CD4-positive, alpha-beta memory T cell (primary cell): ENCODE measurements at regions not wholly inside any gene's neighbourhood (a gene's known extent, or its start where the extent isn't known, plus 50 kb on each side); places are given as distances from the start of the nearest gene placed in this dataset.

Experiments
- CTCF ChIA-PET: fragments of 350-600 bp; sonication (Branson Sonifier 250); formaldehyde crosslinking; loops from one replicate; lab custom pipeline; 2021; ENCODE audit warnings: inconsistent platforms; ENCODE audit not compliant: partially characterized antibody; lab: Charles Lee
- POLR2A ChIA-PET: fragments of 350-600 bp; sonication (Branson Sonifier 250); formaldehyde crosslinking; loops from one replicate; lab custom pipeline; 2021; ENCODE audit not compliant: partially characterized antibody; lab: Charles Lee
- DNase-seq, 5 donors: peaks; one replicate each; pipeline versions ENCODE4 v3.0.0 to v3.0.0-alpha.2; 2020 to 2022; ENCODE audit warnings: mixed read lengths in 1 of 5
- H3K27ac ChIP-seq: one replicate; pipeline ENCODE4 v1.7.0; 2013; ENCODE audit warnings: low read depth, low read length
- H3K27me3 ChIP-seq: 2 replicates; pipeline ENCODE4 v1.7.0; 2013; ENCODE audit warnings: mild to moderate bottlenecking, low read length, moderate library complexity; ENCODE audit not compliant: insufficient read depth
- H3K36me3 ChIP-seq: 2 replicates; pipeline ENCODE4 v1.7.0; 2013; ENCODE audit warnings: mild to moderate bottlenecking, low read length, moderate library complexity; ENCODE audit not compliant: insufficient read depth
- H3K4me1 ChIP-seq: 2 replicates; pipeline ENCODE4 v1.7.0; 2013; ENCODE audit warnings: mild to moderate bottlenecking, low read length, moderate library complexity; ENCODE audit not compliant: insufficient read depth
- H3K4me3 ChIP-seq, 2 donors: one replicate each; pipeline ENCODE4 v1.7.0; 2013; ENCODE audit warnings: low read length in 2 of 2, mild to moderate bottlenecking in 1 of 2
- H3K9me3 ChIP-seq, 2 donors: one replicate each; pipeline ENCODE4 v1.7.0; 2013; ENCODE audit warnings: low read length in 2 of 2, control low read depth in 1 of 2; ENCODE audit not compliant: control insufficient read depth in 1 of 2
- H3K27ac Mint-ChIP-seq, 7 donors: one replicate each; pipeline ENCODE4 v1.8.0; 2020 to 2021; ENCODE audit warnings: mixed read lengths in 7 of 7, mild to moderate bottlenecking in 6 of 7, inconsistent platforms in 3 of 7, moderate library complexity in 3 of 7
- H3K27me3 Mint-ChIP-seq, 2 donors: one replicate each; pipeline ENCODE4 v1.8.0; 2020 to 2021; ENCODE audit warnings: mixed read lengths in 2 of 2
- H3K36me3 Mint-ChIP-seq, 2 donors: one replicate each; pipeline ENCODE4 v1.8.0; 2020 to 2021; ENCODE audit warnings: mixed read lengths in 2 of 2, inconsistent platforms in 1 of 2, mild to moderate bottlenecking in 1 of 2
- H3K4me1 Mint-ChIP-seq, 4 donors: one replicate each; pipeline ENCODE4 v1.8.0; 2020 to 2021; ENCODE audit warnings: mixed read lengths in 4 of 4, mild to moderate bottlenecking in 1 of 4
- H3K4me3 Mint-ChIP-seq, 8 donors: one replicate each; pipeline ENCODE4 v1.8.0; 2020 to 2021; ENCODE audit warnings: mixed read lengths in 8 of 8, mild to moderate bottlenecking in 7 of 8, moderate library complexity in 6 of 8, inconsistent platforms in 3 of 8
- H3K9me3 Mint-ChIP-seq, 8 donors: one replicate each; pipeline ENCODE4 v1.8.0; 2020 to 2021; ENCODE audit warnings: mixed read lengths in 8 of 8, mild to moderate bottlenecking in 5 of 8, inconsistent platforms in 3 of 8, moderate library complexity in 1 of 8
- intact Hi-C: fragments of 100-400 bp; cut with micrococcal nuclease; formaldehyde crosslinking; loops from one replicate; pipeline ENCODE4 v1.15.1; 2023

DNA sequence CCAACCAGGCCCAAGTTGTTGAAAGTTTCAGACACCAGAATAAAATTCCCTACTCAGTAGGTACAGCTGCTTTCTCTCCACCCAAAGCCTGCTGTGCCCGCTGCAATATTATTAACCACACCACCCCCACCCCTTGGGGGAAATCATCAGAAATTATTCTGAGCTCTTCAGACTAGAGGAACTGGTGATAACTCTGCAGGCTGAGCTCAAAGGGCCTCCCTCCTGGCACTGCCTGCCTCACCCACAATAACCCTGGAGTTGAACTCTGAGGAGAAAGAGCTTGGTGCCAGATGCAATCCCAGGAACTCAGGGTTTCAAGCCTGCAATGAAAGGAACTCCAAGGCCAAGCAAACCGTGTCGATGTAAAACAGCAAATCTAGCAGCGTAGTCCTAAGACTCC, 381.7 kb upstream of the ZNF507 start:
- Histone ChIP-seq H3K4me1 (no peaks in the 10 kb centered on the region), H3K4me3 (no peak overlapping the region), H3K9me3 (no peaks in the 10 kb centered on the region), H3K36me3 (no peaks in the 10 kb centered on the region), H3K27me3 (no peaks in the 10 kb centered on the region), H3K27ac (no peak overlapping the region)
- H3K36me3 Mint-ChIP-seq: no peaks in the 10 kb centered on the region
- no peaks in the 10 kb centered on the region for H3K4me1 Mint-ChIP-seq
- no peak overlapping the region for H3K4me3 Mint-ChIP-seq
- no peaks in the 10 kb centered on the region for H3K27me3 Mint-ChIP-seq
- CTCF ChIA-PET: no interaction called here
- POLR2A ChIA-PET: no interaction called here
- DNase-seq: no peak
- H3K9me3 Mint-ChIP-seq: peaks cover 0 to 2% (median 0%) of the 10 kb centered on the region in 8 donors
- H3K27ac Mint-ChIP-seq: no peak overlapping the region
- intact Hi-C loops: no loop called here

DNA sequence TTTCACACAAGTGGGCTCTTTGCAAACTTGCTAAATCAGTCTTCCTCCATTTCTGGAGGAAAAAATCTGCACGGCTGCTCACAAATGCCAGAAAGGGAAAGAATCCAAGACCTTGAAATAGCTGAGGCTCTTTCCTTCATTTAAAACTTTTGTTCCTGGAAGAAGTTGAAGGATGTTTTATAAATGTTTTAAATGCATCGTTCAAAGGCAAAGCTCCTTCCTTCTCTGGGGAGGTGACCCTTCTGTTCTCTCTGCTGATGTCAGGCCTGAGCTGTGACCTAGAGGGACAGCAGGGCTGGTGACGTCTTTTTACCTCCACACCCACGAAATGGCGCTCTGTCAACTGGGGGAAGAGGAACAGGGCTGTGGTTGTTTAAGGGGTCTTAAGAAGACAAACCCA, 376.4 kb upstream of the ZNF507 start:
- Mint-ChIP-seq H3K4me1 (no peaks in the 10 kb centered on the region), H3K36me3 (no peaks in the 10 kb centered on the region), H3K27me3 (peaks cover 0 to 2% of the 10 kb centered on the region in 2 donors), H3K27ac (no peak overlapping the region), H3K4me3 (no peak overlapping the region), H3K9me3 (peaks cover 0 to 2% (median 0%) of the 10 kb centered on the region in 8 donors)
- ChIA-PET CTCF (no interaction called here), POLR2A (no interaction called here)
- Histone ChIP-seq H3K4me3 (no peak overlapping the region), H3K9me3 (no peaks in the 10 kb centered on the region), H3K36me3 (no peaks in the 10 kb centered on the region), H3K4me1 (no peaks in the 10 kb centered on the region), H3K27me3 (no peaks in the 10 kb centered on the region), H3K27ac (no peak overlapping the region)
- intact Hi-C loops: no loop called here
- no peak for DNase-seq

DNA sequence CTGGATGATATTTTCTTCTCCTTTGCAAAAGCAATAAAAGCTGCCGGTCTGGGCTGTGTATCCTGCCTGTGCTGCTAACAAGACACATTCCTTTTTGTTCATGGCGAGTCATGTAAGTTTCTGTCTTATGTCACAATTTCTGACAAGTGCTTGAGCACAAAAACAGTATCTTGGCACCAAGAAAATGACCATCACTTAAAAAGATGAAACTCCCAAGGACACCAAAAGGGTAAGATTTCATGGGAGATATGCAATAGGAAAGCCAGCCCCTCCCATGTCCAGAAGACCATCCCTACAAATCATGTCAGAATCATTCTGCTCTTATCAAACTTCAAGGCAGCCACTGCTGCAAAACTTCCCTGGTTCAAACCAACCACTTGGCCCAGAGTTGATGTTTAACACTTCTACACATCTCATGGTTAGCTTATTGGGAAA, 375.4 kb upstream of the ZNF507 start:
- Histone ChIP-seq H3K9me3 (no peaks in the 10 kb centered on the region), H3K27ac (no peak overlapping the region), H3K36me3 (no peaks in the 10 kb centered on the region), H3K4me1 (no peaks in the 10 kb centered on the region), H3K4me3 (no peak overlapping the region), H3K27me3 (no peaks in the 10 kb centered on the region)
- H3K4me1 Mint-ChIP-seq: no peaks in the 10 kb centered on the region
- POLR2A ChIA-PET: no interaction called here
- CTCF ChIA-PET: no interaction called here
- H3K9me3 Mint-ChIP-seq: peaks cover 0 to 2% (median 0%) of the 10 kb centered on the region in 8 donors
- H3K4me3 Mint-ChIP-seq: no peak overlapping the region
- no peak overlapping the region for H3K27ac Mint-ChIP-seq
- H3K27me3 Mint-ChIP-seq: peaks cover 0 to 2% of the 10 kb centered on the region in 2 donors
- intact Hi-C loops: no loop called here
- no peak for DNase-seq
- H3K36me3 Mint-ChIP-seq: no peaks in the 10 kb centered on the region

DNA sequence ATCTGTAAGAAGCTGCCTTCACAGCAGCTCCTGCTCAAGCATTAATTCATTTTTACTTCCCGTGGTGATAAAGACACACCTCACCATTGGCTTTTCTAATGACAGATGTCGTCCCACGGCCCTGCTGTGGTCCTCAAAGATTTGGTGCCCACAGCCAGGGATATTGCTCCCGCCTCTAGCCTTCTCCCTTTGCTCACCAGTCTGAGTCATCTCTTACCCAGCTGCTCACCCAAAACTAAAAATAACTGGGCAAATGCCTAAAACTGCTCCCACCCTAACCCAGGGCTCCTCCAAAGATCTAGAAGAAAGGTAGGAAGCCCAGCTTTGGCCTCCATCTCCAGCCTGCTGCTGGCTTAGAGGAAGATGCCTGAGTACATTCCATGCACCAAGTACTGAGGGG, 371.1 kb upstream of the ZNF507 start:
- ChIA-PET POLR2A (no interaction called here), CTCF (no interaction called here)
- Mint-ChIP-seq H3K27me3 (peaks cover 2 to 3% of the 10 kb centered on the region in 2 donors), H3K4me3 (no peak overlapping the region), H3K4me1 (no peaks in the 10 kb centered on the region), H3K9me3 (peaks cover 0 to 5% (median 2%) of the 10 kb centered on the region in 8 donors), H3K27ac (no peak overlapping the region), H3K36me3 (no peaks in the 10 kb centered on the region)
- Histone ChIP-seq H3K36me3 (no peaks in the 10 kb centered on the region), H3K4me3 (no peak overlapping the region), H3K9me3 (no peaks in the 10 kb centered on the region), H3K4me1 (no peaks in the 10 kb centered on the region), H3K27ac (no peak overlapping the region), H3K27me3 (no peaks in the 10 kb centered on the region)
- DNase-seq: no peak
- intact Hi-C loops: no loop called here

DNA sequence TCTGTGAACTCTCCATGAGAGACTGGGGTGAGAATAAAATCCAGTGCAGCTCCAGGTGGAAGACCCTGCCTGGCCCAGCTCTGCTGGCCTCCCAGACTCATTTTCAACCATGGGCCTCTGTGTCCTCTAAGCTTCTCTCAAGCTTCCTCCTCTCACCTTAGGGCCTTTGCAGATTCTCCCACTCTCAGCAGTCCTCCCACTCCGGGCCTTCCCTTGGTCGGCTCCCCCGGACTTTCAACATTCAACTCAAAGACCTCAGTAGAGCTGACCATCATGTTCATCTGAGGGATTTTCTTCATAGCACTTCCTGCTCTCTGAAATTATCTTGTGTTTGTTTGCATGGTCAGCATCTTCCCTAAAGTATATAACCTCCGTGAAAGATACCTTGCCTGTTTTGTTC, 370.5 kb upstream of the ZNF507 start:
- no peak overlapping the region for H3K4me3 Mint-ChIP-seq
- H3K27ac Mint-ChIP-seq: no peak overlapping the region
- no peak overlapping the region for H3K27ac ChIP-seq
- H3K4me1 ChIP-seq: no peaks in the 10 kb centered on the region
- H3K4me1 Mint-ChIP-seq: no peaks in the 10 kb centered on the region
- H3K9me3 Mint-ChIP-seq: peaks cover 0 to 5% (median 2%) of the 10 kb centered on the region in 8 donors
- ChIA-PET POLR2A (no interaction called here), CTCF (no interaction called here)
- no peaks in the 10 kb centered on the region for H3K27me3 ChIP-seq
- no peak overlapping the region for H3K4me3 ChIP-seq
- H3K9me3 ChIP-seq: no peaks in the 10 kb centered on the region
- peaks cover 2 to 3% of the 10 kb centered on the region in 2 donors for H3K27me3 Mint-ChIP-seq
- DNase-seq: no peak
- H3K36me3 ChIP-seq: no peaks in the 10 kb centered on the region
- H3K36me3 Mint-ChIP-seq: no peaks in the 10 kb centered on the region
- intact Hi-C loops: no loop called here

DNA sequence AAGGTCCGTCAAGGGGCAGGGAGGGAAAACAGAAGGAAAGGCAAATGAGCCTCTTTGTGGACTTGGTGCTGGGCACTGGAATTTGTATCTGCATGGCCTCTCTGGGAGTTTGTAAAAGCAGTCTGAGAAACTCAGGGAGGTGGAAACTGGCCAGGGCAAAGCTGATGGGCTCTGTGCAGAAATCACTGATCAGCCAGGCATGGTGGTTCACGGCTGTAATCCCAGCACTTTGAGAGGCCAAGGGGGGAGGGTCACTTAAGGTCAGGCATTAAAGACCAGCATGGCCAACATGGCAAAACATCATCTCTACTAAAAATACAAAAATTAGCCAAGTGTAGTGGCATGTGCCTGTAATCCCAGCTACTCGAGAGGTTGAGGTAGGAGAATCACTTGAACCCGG, 369.9 kb upstream of the ZNF507 start:
- POLR2A ChIA-PET: no interaction called here
- no peaks in the 10 kb centered on the region for H3K36me3 ChIP-seq
- H3K9me3 ChIP-seq: no peaks in the 10 kb centered on the region
- H3K27me3 ChIP-seq: no peaks in the 10 kb centered on the region
- CTCF ChIA-PET: no interaction called here
- H3K4me1 Mint-ChIP-seq: no peaks in the 10 kb centered on the region
- H3K9me3 Mint-ChIP-seq: peaks cover 0 to 5% (median 2%) of the 10 kb centered on the region in 8 donors
- H3K27me3 Mint-ChIP-seq: peaks cover 2 to 3% of the 10 kb centered on the region in 2 donors
- DNase-seq: no peak
- H3K27ac Mint-ChIP-seq: no peak overlapping the region
- no peak overlapping the region for H3K4me3 ChIP-seq
- H3K4me1 ChIP-seq: no peaks in the 10 kb centered on the region
- H3K36me3 Mint-ChIP-seq: no peaks in the 10 kb centered on the region
- no peak overlapping the region for H3K4me3 Mint-ChIP-seq
- intact Hi-C loops: no loop called here
- no peak overlapping the region for H3K27ac ChIP-seq

DNA sequence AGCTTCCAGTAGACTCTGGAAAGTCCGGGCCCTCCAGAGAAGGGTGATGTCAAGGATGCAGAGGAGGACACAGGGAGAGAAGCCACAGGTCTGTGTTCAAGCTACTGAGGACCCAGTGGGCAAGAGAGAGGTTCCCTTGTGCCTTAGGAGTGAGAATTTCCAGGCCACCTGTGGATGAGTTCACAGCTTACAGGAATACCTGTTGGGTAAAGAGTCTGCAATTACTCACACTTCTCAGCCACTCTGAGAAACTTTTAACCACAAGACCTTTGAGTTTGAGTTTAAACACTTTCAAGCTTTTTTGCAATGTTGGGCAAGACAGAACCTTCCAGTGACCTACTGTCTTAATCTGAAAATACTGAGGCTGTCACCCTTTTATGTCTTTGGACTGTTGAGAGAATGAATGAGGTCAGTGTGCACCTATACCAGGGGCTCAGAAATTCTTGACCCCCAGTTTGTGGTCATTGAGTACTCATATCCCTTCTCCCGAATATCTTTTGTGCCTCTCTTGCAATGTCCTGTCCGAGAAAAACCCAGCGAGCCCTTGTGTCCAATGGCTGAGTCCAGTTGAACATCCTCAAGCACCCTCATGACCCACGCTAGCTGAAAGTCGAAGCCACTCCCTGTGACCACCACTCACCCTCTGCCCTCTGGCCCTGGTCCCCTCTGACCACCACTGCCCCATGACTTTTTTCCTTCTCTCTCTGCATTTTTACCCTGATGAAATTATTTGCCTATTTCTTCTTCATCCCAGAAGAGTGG, 368.5 kb upstream of the ZNF507 start:
- POLR2A ChIA-PET: no interaction called here
- H3K36me3 ChIP-seq: no peaks in the 10 kb centered on the region
- Mint-ChIP-seq H3K36me3 (no peaks in the 10 kb centered on the region), H3K4me1 (no peaks in the 10 kb centered on the region), H3K27me3 (peaks cover 2 to 3% of the 10 kb centered on the region in 2 donors), H3K4me3 (no peak overlapping the region), H3K27ac (no peak overlapping the region), H3K9me3 (peaks cover 0 to 5% (median 2%) of the 10 kb centered on the region in 8 donors)
- no peaks in the 10 kb centered on the region for H3K9me3 ChIP-seq
- no peaks in the 10 kb centered on the region for H3K4me1 ChIP-seq
- no peak overlapping the region for H3K4me3 ChIP-seq
- no peak for DNase-seq
- no peak overlapping the region for H3K27ac ChIP-seq
- CTCF ChIA-PET: no interaction called here
- H3K27me3 ChIP-seq: no peaks in the 10 kb centered on the region
- intact Hi-C loops: no loop called here
